Esophagus squamous epithelium (tissue), 4 donors: ENCODE measurements at regions not wholly inside any gene's neighbourhood (a gene's known extent, or its start where the extent isn't known, plus 50 kb on each side); places are given as distances from the start of the nearest gene placed in this dataset.

Source experiments
- CTCF ChIP-seq, 6 experiments: fragments of 450-650 bp in 4 of 6; fragments of 200-600 bp in 2 of 6; sonication (generic) in 2 of 6; IDR thresholded peaks; one replicate each; pipeline ENCODE4 v1.5.1; 2016 to 2019; ENCODE audit warnings: antibody characterized with exemption in 6 of 6, mild to moderate bottlenecking in 4 of 6, moderate library complexity in 4 of 6
- POLR2A ChIP-seq, 4 donors: fragments of 450-650 bp; IDR thresholded peaks; one replicate each; pipeline ENCODE4 v1.6.1; 2017; ENCODE audit warnings: antibody characterized with exemption in 4 of 4, mild to moderate bottlenecking in 4 of 4, moderate library complexity in 3 of 4

DNA sequence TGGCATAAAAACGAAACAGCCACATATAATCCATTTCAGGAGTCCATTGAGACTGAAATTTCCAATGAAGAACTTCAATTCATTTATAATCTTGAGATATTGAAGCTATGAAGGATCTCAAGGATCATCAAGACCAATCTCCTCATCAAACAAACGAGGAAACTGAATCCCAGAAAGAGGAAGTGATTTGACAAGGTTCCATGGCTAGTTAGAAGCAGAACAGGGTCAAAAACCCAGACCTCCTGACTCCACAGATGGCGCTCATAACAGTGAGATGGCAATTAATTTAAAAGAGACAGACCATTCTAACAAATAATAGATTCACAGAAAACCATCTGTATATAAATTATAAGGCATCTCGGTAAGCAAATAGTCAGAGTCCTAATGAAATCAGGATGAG is 229.7 kb downstream of the KCTD12 start:
- TF ChIP-seq CTCF (IDR thresholded peaks at IDR 0.05) (no peak), POLR2A (IDR thresholded peaks at IDR 0.05) (no peak)
